IPS-NIHi11 (cell line): ENCODE measurements at regions not wholly inside any gene's neighbourhood (a gene's known extent, or its start where the extent isn't known, plus 50 kb on each side); places are given as distances from the start of the nearest gene placed in this dataset.
"Not testable (repeated sequence)": the region's sequence is repeated elsewhere in the genome, so short reads cannot be mapped to it uniquely, and the experiment has no call there.

Experiments used
- DNase-seq: peaks from one replicate; pipeline ENCODE4 v3.0.0; 2012; ENCODE audit warnings: mixed read lengths, low spot score

DNA sequence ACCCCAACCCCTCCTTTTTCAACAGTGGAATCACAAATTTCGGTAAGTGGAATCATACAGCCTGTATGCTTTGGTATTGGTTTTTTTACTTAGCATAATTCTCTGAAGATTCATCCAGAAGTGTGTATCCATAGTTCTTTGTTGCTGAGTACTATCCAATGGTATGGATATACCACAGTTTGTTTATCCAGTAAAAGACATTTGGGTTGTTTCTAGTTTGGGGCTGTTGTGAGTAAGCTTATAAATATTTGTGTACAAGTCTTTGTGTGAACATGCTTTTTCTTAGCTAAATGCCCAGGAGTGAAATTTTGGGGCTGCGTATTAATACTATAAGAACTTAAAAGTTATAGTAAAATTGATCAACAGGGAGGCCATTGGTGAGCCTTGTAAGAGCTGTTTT, 57.5 kb upstream of the GC start:
- DNase-seq, result no peak

DNA sequence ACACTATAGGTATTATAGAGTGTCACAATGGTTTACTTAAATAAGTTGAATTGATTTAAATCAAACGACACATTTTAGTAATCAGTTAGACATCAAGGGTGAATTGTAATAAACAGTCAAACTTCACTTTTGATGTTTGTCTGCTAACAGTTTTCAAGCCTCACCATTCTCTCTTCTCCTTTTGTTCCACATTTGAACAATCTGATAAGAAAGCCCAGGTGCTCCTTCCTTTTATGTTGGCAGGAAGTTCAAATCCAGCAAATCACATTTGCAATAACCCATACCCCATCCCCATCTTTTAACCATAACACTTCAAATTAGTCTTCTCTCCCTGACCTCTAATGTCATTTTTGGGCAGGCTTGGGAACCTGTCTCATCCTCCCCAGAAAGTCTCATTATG, 63.4 kb upstream of the GC start:
- no peak for DNase-seq

DNA sequence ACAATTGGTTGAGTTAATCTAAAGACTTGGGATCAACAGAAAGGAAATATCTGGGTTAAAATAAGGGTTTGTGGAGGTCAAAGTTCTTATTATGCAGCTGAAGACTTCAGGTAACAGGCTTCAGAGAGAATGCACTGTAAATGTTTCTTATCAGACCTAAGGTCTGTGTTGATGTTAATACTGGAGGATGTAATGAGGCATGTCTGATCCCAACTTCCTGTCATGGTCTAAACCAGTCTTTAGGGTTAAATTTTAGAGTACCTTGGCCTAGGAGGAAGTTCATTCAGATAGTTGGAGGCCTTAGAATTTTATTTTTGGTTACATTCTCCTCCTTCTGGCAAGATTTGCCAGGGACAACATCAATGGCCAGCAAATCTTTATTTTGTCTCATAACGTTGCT, 72.1 kb upstream of the GC start:
- DNase-seq, result no peak

DNA sequence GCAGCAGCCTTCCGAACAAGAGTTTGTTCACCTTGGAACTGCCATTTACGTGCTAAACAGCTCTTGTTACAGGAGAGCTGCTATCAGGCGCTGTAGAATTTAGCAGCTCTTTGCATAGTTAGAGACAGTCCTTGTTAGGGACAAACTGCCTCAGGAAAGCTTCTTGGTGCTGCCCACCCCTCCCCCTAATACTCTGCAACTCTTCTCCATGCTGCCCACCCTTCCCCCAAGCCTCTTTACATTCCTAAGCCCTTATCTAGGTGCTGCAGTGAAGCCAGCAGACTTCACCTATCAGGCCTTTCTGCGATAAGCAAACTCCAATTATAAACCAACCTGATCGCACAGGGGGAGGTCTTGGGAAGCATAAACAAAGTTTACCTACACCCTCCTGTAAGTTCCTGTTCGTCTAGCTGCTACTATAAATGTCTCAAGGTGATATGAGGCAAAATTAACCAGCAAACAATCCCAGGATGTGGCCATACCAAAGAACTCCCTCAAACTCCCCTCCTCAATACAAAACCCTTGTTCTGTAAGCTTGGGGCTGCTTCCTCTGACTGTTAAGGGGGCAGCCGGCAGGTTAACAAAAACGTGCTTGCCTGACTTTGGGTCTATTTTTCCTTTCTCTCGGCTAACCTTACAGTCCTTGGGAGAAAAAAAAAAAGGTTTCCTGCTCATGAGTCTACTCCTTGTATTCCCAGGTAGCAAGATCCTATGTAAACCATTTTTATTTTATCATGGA, 74.0 kb upstream of the GC start:
- peak; percentile 59 for DNase-seq

DNA sequence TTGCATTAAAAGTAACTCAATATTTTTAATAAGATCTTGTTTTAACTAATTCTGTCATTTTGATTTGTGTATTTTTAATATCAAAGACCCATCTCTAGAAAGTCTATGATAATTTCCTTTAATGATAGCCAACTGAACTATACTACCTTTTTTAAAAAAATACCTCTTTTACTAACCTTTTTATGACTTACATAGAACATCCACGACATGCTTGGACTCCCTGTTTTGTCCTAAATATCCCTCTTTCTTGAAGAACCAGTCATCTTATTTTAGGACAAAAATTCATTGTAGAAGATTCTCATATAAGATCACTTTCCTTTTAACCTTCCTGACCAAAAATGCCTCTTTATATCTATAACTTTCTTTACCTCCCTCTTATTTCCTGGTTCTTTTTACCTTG, 76.8 kb upstream of the GC start:
- DNase-seq, result no peak

DNA sequence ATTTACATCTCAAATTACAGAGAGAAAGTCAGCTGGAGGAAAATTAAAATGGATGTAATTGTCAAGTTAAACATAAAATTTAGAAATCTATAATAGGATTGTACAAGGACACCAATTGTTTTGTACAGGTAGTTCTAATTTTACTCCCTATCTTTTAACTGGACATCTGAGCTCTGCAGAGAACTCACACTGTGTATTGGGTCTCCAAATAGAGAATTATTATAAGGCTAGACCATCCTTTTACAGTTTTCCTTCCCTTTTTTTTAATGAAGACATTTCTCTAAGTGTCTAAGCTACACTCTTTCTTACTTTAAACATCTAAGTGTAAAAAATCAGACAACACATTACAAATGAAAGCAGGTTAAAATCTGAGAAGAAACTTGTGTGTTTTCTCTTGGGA, 78.4 kb upstream of the GC start:
- no peak for DNase-seq

DNA sequence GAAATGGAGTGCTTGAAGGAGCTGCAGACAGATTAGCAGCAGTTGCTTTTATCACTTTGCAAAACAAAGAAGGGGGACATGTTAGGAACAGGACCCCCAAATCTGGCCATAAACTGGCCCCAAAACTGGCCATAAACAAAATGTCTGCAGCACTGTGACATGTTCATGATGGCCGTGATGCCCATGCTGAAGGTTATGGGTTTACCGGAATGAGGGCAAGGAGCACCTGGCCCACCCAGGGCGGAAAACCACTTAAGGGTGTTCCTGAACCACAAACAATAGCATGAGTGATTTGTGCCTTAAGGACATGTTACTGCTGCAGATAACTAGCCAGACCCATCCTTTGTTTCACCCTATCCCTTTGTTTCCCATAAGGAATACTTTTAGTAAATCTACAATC, 79.6 kb upstream of the GC start:
- no peak for DNase-seq

DNA sequence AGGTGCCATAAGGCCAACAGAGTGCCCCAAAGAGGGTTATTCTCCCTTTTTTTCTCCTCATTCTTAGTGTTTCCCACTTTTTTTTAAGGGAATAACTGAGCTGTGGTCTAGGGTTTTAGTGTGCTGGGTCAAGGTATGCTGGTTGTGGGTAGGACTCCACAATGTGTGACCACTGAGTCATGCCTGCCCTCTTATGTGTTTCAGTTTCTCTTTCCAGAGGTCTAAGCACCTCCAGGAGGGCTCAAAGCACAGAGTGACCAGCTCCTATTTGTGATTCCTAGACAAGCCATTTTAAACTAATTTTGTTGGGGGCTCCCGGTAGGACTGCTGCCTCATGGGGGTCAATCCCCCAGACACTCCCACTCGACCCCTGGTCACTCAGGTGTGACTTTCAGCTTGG, 80.5 kb upstream of the GC start:
- no peak for DNase-seq

DNA sequence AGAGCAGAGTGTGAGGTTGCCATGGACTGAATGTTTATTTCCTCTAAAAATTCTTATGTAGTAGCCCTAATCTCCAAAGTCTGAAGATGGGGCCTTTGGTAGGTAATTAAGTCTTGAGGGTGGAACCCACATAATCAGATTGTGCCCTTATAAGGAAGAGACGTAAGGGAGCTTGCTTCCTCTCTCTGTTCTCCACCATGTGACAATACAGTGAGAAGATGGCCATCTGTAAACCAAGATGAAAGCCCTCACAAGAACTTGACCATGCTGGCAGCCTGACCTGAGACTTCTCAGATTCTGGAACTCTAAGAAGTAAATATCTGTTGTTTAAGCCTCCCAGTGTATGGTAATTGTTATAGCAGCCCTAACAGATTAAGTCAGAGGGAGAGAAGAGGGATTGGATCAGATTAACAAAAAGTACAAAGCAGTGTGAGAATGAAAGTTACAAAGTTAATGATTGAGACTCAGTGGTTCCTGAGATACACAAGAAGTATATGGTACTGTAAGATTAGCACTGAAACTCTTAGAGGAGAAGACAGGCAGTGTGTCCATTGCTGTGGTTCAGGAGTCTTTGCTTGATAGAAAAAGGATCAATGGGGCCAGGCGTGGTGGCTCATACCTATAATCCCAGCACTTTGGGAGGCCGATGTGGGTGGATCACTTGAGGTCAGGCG, 82.5 kb upstream of the GC start:
- DNase-seq, result no peak

DNA sequence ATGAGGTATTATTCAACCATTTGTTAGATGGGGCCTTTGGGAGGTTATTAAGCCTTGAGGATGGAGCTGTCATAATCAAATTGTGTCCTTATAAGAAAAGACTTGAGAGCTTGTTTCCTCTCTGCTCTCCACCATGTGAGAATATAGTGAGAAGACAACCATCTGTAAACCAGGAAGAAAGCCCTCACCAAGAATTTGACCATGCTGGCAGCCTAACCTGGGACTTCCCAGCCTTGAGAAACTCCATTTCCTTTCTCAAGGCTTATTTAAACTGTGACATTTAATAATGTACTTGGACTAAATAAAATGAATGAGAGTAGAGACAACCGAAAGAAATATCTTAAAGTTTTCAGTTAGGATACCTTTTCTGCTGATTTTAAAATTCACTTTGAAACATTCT, 83.7 kb upstream of the GC start:
- no peak for DNase-seq

DNA sequence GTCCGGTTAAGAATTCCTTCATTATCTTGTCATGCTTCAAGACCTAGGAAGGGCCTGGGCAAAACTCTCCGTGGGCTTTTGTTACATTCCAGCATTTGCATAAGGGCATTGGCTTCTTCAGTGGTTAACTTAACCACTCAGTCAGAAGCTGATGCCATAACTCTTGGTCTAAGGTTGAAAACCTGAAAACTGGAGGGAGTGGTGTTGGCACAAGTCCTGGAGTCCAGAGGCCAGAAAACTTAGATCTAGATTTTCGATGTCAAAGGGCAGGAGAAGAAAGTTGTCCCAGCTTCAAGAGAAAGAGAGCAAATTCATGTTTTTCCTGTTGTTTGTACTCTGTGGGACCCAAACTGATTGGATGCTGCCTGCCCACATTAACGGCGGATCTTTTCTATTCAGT, 86.6 kb upstream of the GC start:
- no peak for DNase-seq

DNA sequence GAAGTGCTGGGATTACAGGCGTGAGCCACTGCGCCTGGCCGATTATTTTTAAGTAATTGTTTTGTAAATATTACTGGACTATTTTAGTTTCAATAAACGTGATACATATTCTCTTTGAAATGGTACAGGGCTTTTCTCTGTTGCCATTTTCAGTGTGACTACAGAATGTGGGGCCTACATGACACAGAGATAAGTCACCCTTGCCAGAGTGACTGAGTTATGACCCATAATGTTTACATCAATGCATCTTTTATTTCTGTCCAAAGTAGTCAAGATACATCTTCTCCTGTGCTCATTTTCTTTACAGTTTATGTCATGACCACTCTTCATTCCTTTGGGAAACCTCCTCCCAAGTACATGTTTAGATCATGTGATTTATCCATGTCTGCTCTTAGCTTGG, 88.3 kb upstream of the GC start:
- DNase-seq, result no peak

DNA sequence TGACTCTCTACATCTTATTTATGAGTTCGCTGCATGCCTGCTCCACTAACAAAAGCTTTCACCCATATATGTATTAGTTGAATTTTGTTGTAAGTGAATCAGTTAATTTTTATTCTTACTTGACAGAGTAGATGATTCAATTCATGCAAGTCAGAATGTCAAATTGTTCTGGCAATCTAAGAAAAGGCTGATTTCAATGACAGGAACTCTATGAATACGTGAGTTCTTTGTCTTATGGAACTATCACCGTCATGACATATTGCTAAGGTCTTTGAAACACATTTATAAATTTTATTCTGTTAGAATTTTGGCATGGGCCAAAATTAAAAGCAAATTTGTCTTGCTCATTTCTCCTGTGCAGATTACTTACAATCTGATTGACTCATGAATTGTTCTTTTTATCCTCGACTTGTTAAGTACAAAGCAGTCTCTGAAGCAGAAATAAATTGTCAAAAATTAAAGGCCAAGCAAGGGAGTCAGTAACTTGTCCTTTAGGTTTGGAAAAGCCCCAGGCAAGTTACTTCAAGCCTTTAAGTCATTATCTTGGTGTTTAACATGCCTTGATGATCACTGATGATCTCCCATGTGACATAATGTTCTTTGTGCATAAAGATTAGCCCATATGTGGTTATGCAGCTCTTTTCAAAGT, 89.0 kb upstream of the GC start:
- DNase-seq, result no peak

DNA sequence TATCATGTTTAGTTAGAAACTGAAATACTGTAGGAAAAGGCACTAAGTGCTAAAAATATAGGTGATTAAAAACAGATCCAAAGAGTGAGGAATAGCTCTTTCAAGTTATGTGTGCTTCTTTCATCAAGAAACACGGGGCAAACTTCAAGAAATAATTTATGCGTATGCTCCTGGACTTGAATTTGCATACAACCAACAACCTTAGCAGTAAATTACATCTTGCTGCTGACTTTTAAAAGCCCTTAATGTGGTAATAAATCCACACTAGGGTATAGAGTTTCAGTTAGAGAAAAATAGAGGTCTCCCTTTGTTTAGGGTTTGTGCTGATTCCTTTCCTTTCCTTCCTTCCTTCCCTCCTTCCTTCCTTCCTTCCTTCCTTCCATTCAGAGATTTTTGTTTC, 94.5 kb upstream of the GC start:
- DNase-seq, result no peak

DNA sequence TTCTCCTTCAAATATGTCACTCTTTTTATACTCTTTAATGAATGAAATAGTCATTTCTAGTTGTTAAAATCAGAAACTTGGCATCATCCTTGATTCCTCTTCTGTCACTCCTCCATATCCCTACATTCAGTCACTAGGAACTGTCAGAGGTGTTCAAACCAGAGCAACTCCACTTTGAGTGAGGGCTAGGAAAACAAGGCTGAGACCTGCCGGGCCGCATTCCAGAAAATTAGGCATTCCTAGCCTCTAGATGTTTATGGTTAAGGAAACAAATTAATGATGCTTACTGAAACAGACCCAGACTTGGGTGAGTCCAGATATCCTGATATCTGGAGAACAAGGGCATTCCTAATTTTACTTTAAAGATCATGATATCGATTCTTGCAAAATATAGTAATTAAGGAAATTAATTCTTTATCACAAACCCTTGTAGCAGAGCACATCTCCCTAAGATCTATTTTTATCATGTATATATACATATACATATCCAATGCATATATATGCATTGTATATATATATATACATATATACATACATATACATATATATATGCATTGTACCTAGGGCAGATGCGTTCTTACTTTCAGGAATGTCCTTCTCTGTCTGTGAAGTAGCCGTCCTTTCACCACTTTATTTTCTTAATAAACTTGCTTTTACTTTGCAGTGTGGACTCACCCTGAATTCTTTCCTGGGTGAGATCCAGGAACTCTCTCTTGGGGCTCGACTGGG, 98.4 kb upstream of the GC start:
- DNase-seq, result no peak

DNA sequence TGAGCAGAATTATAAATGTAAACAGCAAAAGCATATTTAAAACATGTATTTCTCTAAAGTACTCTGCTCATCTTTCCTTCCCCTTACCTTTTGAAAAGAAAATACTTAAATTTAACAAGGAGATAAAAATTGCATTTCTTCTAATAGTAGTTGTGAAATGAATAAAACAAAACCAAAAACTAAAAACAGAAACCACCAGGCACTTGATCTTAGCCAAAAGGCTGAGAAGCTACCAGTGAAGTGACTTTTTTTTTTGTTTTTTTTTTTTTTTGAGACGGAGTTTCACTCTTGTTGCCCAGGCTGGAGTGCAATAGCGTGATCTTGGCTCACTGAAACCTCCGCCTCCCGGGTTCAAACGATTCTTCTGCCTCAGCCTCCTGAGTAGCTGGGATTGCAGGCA, 116.5 kb upstream of the GC start:
- DNase-seq, result not testable (repeated sequence)

DNA sequence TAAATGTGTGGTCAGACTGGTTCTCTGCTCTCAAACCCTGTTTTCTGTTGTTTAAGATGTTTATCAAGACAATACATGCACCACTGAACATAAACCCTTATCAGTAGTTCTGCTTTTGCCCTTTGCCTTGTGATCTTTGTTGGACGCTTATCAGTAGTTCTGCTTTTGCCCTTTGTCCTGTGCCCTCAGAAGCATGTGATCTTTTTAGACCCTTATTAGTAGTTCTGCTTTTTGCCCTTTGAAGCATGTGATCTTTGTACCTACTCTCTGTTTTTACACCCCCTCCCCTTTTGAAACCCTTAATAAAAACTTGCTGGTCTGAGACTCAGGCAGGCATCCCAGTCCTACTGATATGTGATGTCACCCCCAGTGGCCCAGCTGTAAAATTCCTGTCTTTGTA, 121.7 kb upstream of the GC start:
- not testable (repeated sequence) for DNase-seq

DNA sequence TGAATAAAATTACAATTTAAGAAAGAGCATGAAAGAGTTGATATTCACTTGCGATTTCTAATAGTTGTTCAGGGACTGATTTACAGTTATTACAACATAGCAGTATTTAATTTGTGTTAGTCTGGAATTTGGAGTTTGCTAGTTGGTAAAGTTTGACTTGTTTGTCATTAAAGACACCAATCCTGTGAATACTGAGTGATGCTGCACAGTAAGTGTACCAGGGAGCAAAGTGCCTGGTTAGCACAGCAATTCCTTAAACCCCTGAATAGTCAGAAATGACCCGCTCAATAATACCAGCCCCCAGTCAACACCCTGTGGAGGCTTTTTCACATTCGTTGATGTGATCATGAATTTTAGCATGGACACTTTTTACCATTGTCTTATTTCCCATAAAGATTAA, 122.2 kb upstream of the GC start:
- no peak for DNase-seq

DNA sequence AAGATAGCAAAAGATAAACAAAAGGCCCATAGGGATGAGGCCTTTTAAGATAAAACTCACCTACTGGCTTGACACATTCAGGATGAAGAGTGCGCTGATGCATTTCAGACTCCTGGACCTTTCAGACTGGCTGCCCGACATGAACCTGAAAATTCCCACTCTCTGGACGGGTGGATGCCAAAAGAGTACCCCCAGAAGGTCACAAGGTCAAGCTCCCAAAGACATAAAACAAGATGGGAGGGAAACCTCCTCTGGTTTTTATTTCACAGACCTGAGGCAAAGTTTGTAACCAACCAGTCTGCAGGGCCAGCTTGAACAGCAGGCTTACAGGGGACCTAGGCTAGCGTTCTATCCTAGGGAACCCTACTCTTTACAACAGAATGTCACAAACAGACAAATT, 123.2 kb upstream of the GC start:
- no peak for DNase-seq

DNA sequence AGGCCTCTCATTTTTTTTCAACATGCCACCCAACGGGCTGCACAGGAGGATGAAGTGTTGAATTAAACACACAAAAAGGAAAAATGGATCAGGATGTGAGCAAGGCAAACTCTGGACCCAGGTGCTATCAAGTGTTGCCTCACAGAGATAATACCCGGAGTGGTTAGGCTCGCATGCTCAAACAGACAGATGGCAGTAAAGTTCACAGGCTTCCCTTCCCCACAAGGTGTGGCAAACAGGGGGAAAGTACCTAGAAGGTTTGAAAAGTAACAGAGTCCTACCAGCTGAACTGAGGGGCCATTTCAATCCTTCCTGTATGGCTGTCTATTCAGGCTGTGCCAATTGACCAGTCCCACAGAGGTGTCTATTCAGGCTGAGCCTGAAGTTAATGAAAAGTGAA, 123.9 kb upstream of the GC start:
- DNase-seq, result no peak

DNA sequence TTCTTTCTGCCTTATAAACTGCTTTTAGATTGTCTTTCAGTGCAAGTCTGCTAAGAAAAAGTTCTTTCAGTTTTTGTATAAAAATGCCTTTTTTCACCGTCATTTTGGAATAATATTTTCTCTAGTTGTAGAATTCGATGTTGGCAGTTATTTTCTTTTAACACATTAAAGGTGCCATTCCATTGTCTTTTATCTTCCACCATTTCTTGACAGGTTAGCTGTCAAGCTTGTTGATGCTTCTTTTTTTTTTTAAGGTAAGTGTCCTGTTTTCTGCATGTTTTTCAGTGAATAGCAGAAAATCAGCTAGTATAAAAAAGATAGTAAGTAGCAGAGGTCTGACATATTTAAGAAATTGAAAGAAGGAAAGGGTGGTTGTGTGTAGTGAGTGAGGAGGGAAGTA, 118.5 kb upstream of the NPFFR2 start:
- no peak for DNase-seq

DNA sequence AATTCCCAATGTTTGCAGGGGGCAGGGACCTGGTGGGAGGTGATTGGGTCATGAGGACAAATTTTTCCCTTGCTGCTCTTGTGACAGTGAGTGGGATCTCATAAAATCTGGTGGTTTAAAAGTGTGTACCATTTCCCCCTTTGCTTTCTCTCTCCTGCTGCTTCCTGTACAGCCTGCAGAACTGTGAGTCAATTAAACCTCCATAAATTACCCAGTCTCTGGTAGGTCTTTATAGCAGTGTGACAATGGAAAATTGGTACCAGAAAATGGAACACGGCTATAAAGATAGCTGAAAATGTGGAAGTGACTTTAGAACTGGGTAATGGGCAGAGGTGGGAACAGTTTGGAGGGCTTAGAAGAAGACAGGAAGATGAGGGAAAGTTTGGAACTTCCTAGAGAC, 108.7 kb upstream of the NPFFR2 start:
- no peak for DNase-seq

DNA sequence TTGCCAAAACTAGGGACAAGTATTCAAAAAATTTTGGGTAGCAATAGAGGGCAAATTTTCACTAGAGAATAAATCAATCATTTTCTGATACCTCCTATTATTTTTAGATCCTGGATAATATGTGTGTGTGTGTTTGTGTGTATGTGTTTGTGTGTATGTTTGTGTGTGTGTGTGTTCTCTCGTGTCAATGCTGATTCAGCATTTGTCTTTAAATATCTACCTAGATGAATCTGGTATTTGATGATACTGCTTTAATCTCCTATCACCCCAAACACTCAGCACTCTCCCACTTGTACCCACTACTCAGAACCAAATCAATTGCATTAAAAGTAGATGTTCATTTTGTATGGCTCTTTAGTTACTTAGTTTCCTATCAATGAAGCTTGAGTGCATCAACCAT, 101.3 kb upstream of the NPFFR2 start:
- no peak for DNase-seq
